ENCODE measurements at regions not wholly inside any gene's neighbourhood (a gene's known extent, or its start where the extent isn't known, plus 50 kb on each side); places are given as distances from the start of the nearest gene placed in this dataset.

GRCh38 chr4:101458914-101459313, 111.6 kb upstream of the PPP3CA start:
- Histone ChIP-seq H3K27ac (no peak overlapping the region), H3K9me3 (peaks cover 0 to 13% (median 5%) of the 10 kb centered on the region in 4 donors), H3K36me3 (no peaks in the 10 kb centered on the region), H3K27me3 (no peaks in the 10 kb centered on the region), H3K4me3 (no peak overlapping the region), H3K4me1 (no peaks in the 10 kb centered on the region)
- TF ChIP-seq POLR2AphosphoS5 (IDR thresholded peaks at IDR 0.05) (no peak), EP300 (IDR thresholded peaks at IDR 0.05) (no peak), CTCF (IDR thresholded peaks at IDR 0.05) (no peak), POLR2A (IDR thresholded peaks at IDR 0.05) (no peak)
- DNase-seq = no peak
- intact Hi-C loops (cut with DNase I; ENCODE audit: low total_unique reads) = no loop called here

GRCh38 chr4:101458473-101458872, 111.1 kb upstream of the PPP3CA start:
- Histone ChIP-seq H3K27ac (no peak overlapping the region), H3K27me3 (no peaks in the 10 kb centered on the region), H3K4me3 (no peak overlapping the region), H3K36me3 (no peaks in the 10 kb centered on the region), H3K4me1 (no peaks in the 10 kb centered on the region), H3K9me3 (peaks cover 0 to 13% (median 5%) of the 10 kb centered on the region in 4 donors)
- intact Hi-C loops (cut with DNase I; ENCODE audit: low total_unique reads) = no loop called here
- TF ChIP-seq CTCF (IDR thresholded peaks at IDR 0.05) (no peak), EP300 (IDR thresholded peaks at IDR 0.05) (no peak), POLR2A (IDR thresholded peaks at IDR 0.05) (no peak), POLR2AphosphoS5 (IDR thresholded peaks at IDR 0.05) (no peak)
- WGBS, 5 donors = 79 to 96% (median 88%) methylated on average over 4 to 5 of the region's 5 CpGs
- DNase-seq = no peak

- no peak for DNase-seq
- Histone ChIP-seq H3K4me3 (no peak overlapping the region), H3K4me1 (no peaks in the 10 kb centered on the region), H3K9me3 (no peaks in the 10 kb centered on the region), H3K36me3 (no peaks in the 10 kb centered on the region), H3K27ac (no peak overlapping the region), H3K27me3 (no peaks in the 10 kb centered on the region)
- TF ChIP-seq EP300 (IDR thresholded peaks at IDR 0.05) = no peak
- TF ChIP-seq CTCF (IDR thresholded peaks at IDR 0.05) = no peak
- TF ChIP-seq POLR2AphosphoS5 (IDR thresholded peaks at IDR 0.05) = no peak
- no peak for TF ChIP-seq POLR2A (IDR thresholded peaks at IDR 0.05)
- intact Hi-C loops (cut with DNase I; ENCODE audit: low total_unique reads) = no loop called here
- 74 to 88% (median 80%) methylated on average over 1 of the region's 1 CpG for WGBS, 5 donors
These were observed 103.8 kb upstream of the PPP3CA start for GRCh38 chr4:101451086-101451485.

- no peaks in the 10 kb centered on the region for H3K27me3 ChIP-seq
- intact Hi-C loops (cut with DNase I; ENCODE audit: low total_unique reads) = no loop called here
- 70 to 86% (median 85%) methylated on average over 3 of the region's 3 CpGs for WGBS, 5 donors
These were observed 94.1 kb upstream of the PPP3CA start for GRCh38 chr4:101441446-101441845.

More at GRCh38 chr4:101441446-101441845, 94.1 kb upstream of the PPP3CA start:
- H3K4me1 ChIP-seq = no peaks in the 10 kb centered on the region
- no peaks in the 10 kb centered on the region for H3K36me3 ChIP-seq
- no peak overlapping the region for H3K27ac ChIP-seq
- H3K9me3 ChIP-seq = no peaks in the 10 kb centered on the region
- no peak for TF ChIP-seq POLR2A (IDR thresholded peaks at IDR 0.05)
- no peak for TF ChIP-seq POLR2AphosphoS5 (IDR thresholded peaks at IDR 0.05)
- TF ChIP-seq EP300 (IDR thresholded peaks at IDR 0.05) = no peak
- no peak for TF ChIP-seq CTCF (IDR thresholded peaks at IDR 0.05)
- no peak overlapping the region for H3K4me3 ChIP-seq
- DNase-seq = no peak
